Spleen (tissue), 11 donors: ENCODE measurements at regions not wholly inside any gene's neighbourhood (a gene's known extent, or its start where the extent isn't known, plus 50 kb on each side); places are given as distances from the start of the nearest gene placed in this dataset.

Source experiments
- DNase-seq: peaks from one replicate; pipeline ENCODE4 v3.0.0-alpha.2; 2020
- H3K27ac ChIP-seq, 8 donors: fragments of 200-600 bp; sonication (generic) in 7 of 8; 1 replicate in 4 of 8; 2 replicates in 4 of 8; pipeline versions ENCODE4 v1.5.0 to v1.8.0; 2016 to 2021; ENCODE audit warnings: inconsistent platforms in 4 of 8, mild to moderate bottlenecking in 4 of 8, moderate library complexity in 1 of 8
- H3K27me3 ChIP-seq, 7 donors: fragments of 200-600 bp; sonication (generic) in 6 of 7; replicated peaks in 1 of 7; 1 replicate in 4 of 7; 2 replicates in 3 of 7; pipeline versions ENCODE4 v1.5.0 to v1.8.0; 2016 to 2021; ENCODE audit warnings: inconsistent platforms in 3 of 7, mild to moderate bottlenecking in 1 of 7
- H3K36me3 ChIP-seq, 6 donors: fragments of 200-600 bp; sonication (generic) in 5 of 6; 1 replicate in 4 of 6; 2 replicates in 2 of 6; pipeline versions ENCODE4 v1.5.0 to v1.8.0; 2016 to 2021; ENCODE audit warnings: inconsistent platforms in 2 of 6
- H3K4me1 ChIP-seq, 6 donors: fragments of 200-600 bp; sonication (generic) in 5 of 6; 1 replicate in 3 of 6; 2 replicates in 3 of 6; pipeline versions ENCODE4 v1.5.0 to v1.8.0; 2016 to 2021; ENCODE audit warnings: inconsistent platforms in 3 of 6
- H3K4me3 ChIP-seq, 8 donors: fragments of 200-600 bp; sonication (generic) in 7 of 8; 1 replicate in 4 of 8; 2 replicates in 4 of 8; pipeline versions ENCODE4 v1.5.0 to v1.8.0; 2016 to 2021; ENCODE audit warnings: inconsistent platforms in 4 of 8, mild to moderate bottlenecking in 4 of 8, moderate library complexity in 2 of 8
- H3K9me3 ChIP-seq, 8 donors: fragments of 200-600 bp; sonication (generic) in 7 of 8; 1 replicate in 4 of 8; 2 replicates in 4 of 8; pipeline versions ENCODE4 v1.5.0 to v1.8.0; 2016 to 2021; ENCODE audit warnings: inconsistent platforms in 4 of 8
- POLR2A ChIP-seq, 3 donors: fragments of 450-650 bp; IDR thresholded peaks; one replicate each; pipeline ENCODE4 v1.5.1; 2017; ENCODE audit warnings: antibody characterized with exemption in 3 of 3, mild to moderate bottlenecking in 1 of 3
- POLR2AphosphoS5 ChIP-seq, 3 donors: sonication (generic); formaldehyde crosslinking; IDR thresholded peaks; one replicate each; pipeline ENCODE4 v1.5.1; 2017; ENCODE audit warnings: antibody characterized with exemption in 3 of 3
- WGBS, 5 donors: extraction: QIAGEN DNeasy Blood & Tissue Kit in 3 of 5; methylation state at CpG; one replicate each; pipeline versions ENCODE4 v1.1.5 to v1.1.7; 2013 to 2018; 5-methylcytosine and 5-hydroxymethylcytosine counted together
- intact Hi-C: fragments of 100-400 bp; cut with DNase I; formaldehyde crosslinking; loops from one replicate; pipeline ENCODE4 v1.15.0; 2023; ENCODE audit warnings: low total_unique reads
- TF ChIP-seq, protein P1 (sequence below), 11 experiments: fragments of 200-600 bp in 7 of 11; fragments of 450-650 bp in 4 of 11; sonication (generic) in 4 of 11; IDR thresholded peaks in 8 of 11; conservative IDR thresholded peaks in 3 of 11; 1 replicate in 7 of 11; 2 replicates in 4 of 11; pipeline versions ENCODE4 v1.4.0 to v1.8.0; 2016 to 2021; ENCODE audit warnings: antibody characterized with exemption in 11 of 11, inconsistent platforms in 4 of 11, mild to moderate bottlenecking in 1 of 11
- donor health status: healthy with polysubstance abuse.
- donor health status: DM: no; HTN: no; CAD: no; lungs with moderate emphysema.
- donor health status: DM: no; HTN: no; CAD: no.
- donor health status: Bipolar disorder and iron deficiency.
- donor health status: healthy.
- donor health status: DM: no; HTN: no; CAD: no.
- donor health status: DM: yes; HTN: yes; CAD: no.

DNA sequence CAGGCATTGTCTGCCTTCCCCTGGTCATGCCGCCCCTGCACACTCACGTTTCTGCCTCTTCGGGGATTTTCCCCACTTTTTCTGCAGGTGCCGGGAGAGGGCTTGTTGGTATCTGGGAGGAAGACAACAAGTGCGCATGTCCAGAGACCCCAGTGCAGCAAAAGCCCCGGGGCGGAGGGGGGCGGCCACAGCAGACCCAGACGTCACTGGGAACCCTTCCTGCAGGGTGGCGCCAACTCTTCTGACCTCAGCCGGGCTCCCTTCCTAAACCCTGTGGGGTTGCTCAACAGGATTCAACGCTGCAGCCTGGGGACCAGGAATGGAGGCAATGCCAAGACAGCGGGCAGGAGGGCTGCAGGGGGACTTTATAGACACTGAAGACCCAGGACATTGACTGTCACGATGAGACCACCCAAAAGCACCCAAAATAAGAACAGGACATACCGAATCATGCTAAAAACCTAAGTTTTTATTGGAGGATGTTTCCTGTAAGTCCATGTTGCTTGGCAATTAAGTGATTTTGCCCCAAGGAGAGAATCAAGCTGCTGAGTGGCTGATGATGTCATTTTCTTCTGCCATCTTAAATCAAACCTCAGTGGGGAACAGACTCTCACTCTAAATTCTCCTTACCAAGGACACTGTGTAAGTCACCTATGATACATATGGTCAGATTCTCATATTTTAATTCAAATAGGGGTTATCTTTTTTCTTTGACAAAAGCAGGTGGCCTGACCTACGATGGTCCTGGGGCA is 62.9 kb upstream of the SIMC1 start:
- Histone ChIP-seq H3K9me3 (peaks cover 0 to 8% (median 0%) of the 10 kb centered on the region in 8 donors), H3K27ac (no peak overlapping the region), H3K27me3 (peaks cover 0 to 51% (median 0%) of the 10 kb centered on the region in 7 donors), H3K36me3 (no peaks in the 10 kb centered on the region), H3K4me1 (peaks cover 0 to 4% (median under 1%) of the 10 kb centered on the region in 6 donors), H3K4me3 (no peak overlapping the region)
- TF ChIP-seq, protein P1, sequence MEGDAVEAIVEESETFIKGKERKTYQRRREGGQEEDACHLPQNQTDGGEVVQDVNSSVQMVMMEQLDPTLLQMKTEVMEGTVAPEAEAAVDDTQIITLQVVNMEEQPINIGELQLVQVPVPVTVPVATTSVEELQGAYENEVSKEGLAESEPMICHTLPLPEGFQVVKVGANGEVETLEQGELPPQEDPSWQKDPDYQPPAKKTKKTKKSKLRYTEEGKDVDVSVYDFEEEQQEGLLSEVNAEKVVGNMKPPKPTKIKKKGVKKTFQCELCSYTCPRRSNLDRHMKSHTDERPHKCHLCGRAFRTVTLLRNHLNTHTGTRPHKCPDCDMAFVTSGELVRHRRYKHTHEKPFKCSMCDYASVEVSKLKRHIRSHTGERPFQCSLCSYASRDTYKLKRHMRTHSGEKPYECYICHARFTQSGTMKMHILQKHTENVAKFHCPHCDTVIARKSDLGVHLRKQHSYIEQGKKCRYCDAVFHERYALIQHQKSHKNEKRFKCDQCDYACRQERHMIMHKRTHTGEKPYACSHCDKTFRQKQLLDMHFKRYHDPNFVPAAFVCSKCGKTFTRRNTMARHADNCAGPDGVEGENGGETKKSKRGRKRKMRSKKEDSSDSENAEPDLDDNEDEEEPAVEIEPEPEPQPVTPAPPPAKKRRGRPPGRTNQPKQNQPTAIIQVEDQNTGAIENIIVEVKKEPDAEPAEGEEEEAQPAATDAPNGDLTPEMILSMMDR (IDR thresholded peaks at IDR 0.05 in 8 of 11, conservative IDR thresholded peaks at IDR 0.05 in 3 of 11), result no peak
- TF ChIP-seq POLR2A (IDR thresholded peaks at IDR 0.05) (no peak), POLR2AphosphoS5 (IDR thresholded peaks at IDR 0.05) (no peak)
- intact Hi-C loops, result no loop called here
- 77 to 87% (median 84%) methylated on average over 13 to 16 of the region's 16 CpGs for WGBS, 5 donors
- DNase-seq, result no peak

DNA sequence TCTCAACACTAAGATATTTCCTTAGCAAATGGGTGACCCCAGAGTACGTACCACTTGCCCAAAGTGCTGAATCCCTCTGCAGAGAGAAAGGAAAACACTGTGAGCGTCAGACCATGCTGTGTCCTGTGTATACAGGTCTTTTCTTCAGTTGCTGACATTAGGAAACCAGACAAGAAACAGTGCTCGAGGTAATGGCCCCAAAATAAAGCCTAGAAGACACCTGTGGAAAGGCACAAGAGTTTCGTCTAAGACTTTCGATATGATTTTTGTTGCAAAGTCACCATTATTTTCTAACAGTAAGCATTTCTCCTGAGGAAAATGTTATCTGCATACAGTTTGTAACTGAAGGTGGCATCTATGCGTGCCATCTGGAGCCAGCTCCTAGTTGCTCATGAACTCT is 62.0 kb upstream of the SIMC1 start:
- no peak overlapping the region for H3K27ac ChIP-seq
- 77 to 86% (median 85%) methylated on average over 6 of the region's 6 CpGs for WGBS, 5 donors
- H3K4me1 ChIP-seq, result peaks cover 0 to 13% (median 9%) of the 10 kb centered on the region in 6 donors
- TF ChIP-seq POLR2A (IDR thresholded peaks at IDR 0.05), result no peak
- no peak for TF ChIP-seq POLR2AphosphoS5 (IDR thresholded peaks at IDR 0.05)
- TF ChIP-seq, protein P1 (IDR thresholded peaks at IDR 0.05 in 8 of 11, conservative IDR thresholded peaks at IDR 0.05 in 3 of 11), result no peak
- DNase-seq, result no peak
- no peak overlapping the region for H3K4me3 ChIP-seq
- intact Hi-C loops, result no loop called here
- H3K27me3 ChIP-seq, result peaks cover 0 to 51% (median 0%) of the 10 kb centered on the region in 7 donors
- peaks cover 0 to 8% (median 0%) of the 10 kb centered on the region in 8 donors for H3K9me3 ChIP-seq
- H3K36me3 ChIP-seq, result no peaks in the 10 kb centered on the region

DNA sequence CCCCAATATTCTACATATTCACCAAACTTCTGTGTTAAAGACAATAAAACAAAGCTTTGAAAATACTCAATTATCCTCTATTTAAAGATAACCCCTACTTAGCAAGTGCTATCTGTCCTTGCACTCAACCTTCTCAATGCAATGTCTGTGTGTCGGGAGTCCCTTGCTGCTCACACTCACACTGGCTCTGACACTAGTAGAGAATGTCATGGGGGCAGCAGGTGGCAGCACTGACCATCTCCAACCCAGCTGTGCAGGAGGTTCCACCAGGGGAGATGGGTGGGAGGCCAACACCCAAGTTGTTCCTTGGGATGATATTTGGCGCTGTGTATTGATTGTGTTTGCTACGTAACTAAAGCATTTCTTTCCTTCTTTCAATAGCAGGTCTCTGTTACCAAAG is 59.4 kb upstream of the SIMC1 start:
- H3K27me3 ChIP-seq, result peaks cover 0 to 46% (median 0%) of the 10 kb centered on the region in 7 donors
- DNase-seq, result no peak
- WGBS, 5 donors, result 94 to 99% (median 95%) methylated on average over 3 of the region's 3 CpGs
- intact Hi-C loops, result no loop called here
- no peak overlapping the region for H3K4me3 ChIP-seq
- H3K36me3 ChIP-seq, result no peaks in the 10 kb centered on the region
- peaks cover 0 to 8% (median 0%) of the 10 kb centered on the region in 8 donors for H3K9me3 ChIP-seq
- peaks cover 0 to 17% (median 12%) of the 10 kb centered on the region in 6 donors for H3K4me1 ChIP-seq
- TF ChIP-seq, protein P1 (IDR thresholded peaks at IDR 0.05 in 8 of 11, conservative IDR thresholded peaks at IDR 0.05 in 3 of 11), result no peak
- H3K27ac ChIP-seq, result no peak overlapping the region

DNA sequence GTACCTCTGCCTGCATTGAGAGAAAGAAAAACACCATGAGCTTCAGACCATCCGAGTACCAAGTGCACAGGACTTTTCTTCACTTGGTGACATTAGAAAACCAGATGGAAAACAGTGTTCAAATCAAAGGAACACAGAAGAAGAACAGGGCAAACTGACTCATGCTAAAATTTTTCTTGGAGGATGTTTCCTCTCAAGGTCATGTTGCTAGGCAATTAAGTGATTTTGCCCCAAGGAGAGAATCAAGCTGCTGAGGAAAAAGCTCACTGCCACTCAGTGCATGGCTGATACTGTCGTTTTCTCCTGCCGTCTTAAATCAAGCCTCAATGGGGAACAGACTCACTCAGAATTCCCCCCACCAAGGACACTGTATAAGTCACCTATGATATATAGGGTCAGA is 57.9 kb upstream of the SIMC1 start:
- TF ChIP-seq POLR2A (IDR thresholded peaks at IDR 0.05) (no peak), POLR2AphosphoS5 (IDR thresholded peaks at IDR 0.05) (no peak)
- TF ChIP-seq, protein P1 (IDR thresholded peaks at IDR 0.05 in 8 of 11, conservative IDR thresholded peaks at IDR 0.05 in 3 of 11), result no peak
- no peak for DNase-seq
- Histone ChIP-seq H3K27me3 (peaks cover 0 to 36% (median 0%) of the 10 kb centered on the region in 7 donors), H3K4me3 (no peak overlapping the region), H3K36me3 (no peaks in the 10 kb centered on the region), H3K9me3 (peaks cover 0 to 8% (median 0%) of the 10 kb centered on the region in 8 donors), H3K4me1 (peaks cover 0 to 17% (median 12%) of the 10 kb centered on the region in 6 donors), H3K27ac (peak overlapping the region in 5 of 8 donors; percentile 0 to 39 (median 7))
- intact Hi-C loops, result no loop called here
- WGBS, 5 donors, result 54 to 61% (median 60%) methylated on average over 3 of the region's 3 CpGs
